Mucosa of gallbladder (tissue), 1 donor: ENCODE measurements at regions not wholly inside any gene's neighbourhood (a gene's known extent, or its start where the extent isn't known, plus 50 kb on each side); places are given as distances from the start of the nearest gene placed in this dataset.
"Not testable (repeated sequence)": the region's sequence is repeated elsewhere in the genome, so short reads cannot be mapped to it uniquely, and the experiment has no call there.

Source experiments
- DNase-seq: peaks from one replicate; pipeline ENCODE4 v3.0.0-alpha.2; 2020; ENCODE audit warnings: low spot score
- donor health status: DM: no; HTN: no; CAD: no.

- DNase-seq: no peak
Observed at GRCh38 chr5:159784993-159785392, 131.3 kb upstream of the ADRA1B start.

DNA sequence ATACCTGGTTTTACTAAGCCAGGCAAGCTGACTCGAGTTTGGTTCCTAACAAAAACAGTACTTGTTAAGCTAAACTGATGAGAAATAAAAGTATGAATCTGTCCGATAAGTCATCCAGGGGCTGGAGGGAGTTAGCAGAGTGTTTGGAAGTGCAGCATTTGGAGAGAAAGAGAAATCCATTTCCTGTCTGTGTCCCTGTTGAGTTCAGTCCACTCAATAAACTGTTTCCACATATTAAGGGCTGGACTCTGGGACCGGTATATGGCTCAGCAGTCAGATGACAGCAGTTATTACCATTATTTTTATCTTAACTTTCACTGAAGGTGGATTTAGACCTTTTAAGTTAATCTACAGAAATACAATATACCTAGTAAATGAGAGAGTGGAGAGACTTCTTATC, 130.6 kb upstream of the ADRA1B start:
- DNase-seq: no peak

GRCh38 chr5:159786201-159786600, 130.1 kb upstream of the ADRA1B start:
- no peak for DNase-seq

GRCh38 chr5:159786901-159787691, 129.2 kb upstream of the ADRA1B start:
- DNase-seq: no peak

DNA sequence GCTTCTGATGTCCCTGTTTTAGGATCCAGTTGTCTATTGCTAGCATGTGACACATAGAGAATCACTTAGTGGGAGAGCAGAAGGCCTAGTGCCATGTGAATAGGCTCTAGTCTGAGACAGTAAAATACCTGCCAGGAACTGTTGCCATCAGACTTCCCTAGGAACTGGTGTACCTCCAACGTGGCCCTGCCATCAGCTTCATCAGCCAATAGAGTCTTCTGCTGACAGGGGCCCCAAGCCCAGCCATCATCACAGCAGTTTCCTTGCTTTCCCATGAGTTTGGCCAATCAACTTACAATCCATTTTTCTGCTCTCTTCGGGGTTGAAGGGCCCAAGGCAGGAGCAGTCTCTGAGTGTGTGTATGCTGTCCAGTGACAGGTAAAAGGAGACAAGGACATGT, 128.4 kb upstream of the ADRA1B start:
- no peak for DNase-seq

DNA sequence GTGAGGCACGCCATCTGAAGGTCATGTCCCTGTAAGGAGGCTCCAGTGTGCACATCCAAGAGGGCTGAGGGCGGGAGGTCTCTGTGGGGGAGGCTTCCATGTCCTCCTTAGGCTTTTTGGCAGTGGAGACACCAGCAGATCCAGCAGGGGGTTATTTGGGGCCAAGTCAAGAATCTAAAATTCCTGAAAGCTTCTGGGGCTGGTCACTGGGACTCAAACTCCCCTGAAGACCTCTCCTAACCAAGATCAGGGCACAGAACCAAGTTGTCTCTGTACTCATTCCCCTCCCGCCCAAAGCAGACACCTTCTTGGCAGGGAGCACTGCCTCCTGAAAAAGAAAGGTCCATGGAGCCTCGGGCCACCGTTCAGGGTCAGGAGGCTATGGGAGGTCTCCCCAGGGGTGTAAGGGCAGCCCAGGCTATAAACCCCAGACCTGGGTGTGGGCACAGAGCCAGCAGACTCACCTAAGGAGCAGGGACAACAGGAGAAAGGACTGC, 127.4 kb upstream of the ADRA1B start:
- DNase-seq: no peak

GRCh38 chr5:159792180-159792579, 124.1 kb upstream of the ADRA1B start:
- no peak for DNase-seq

- no peak for DNase-seq
Observed at GRCh38 chr5:159797261-159797970, 118.9 kb upstream of the ADRA1B start.

- DNase-seq: no peak
Observed at GRCh38 chr5:159799701-159800100, 116.6 kb upstream of the ADRA1B start.

- no peak for DNase-seq
Observed at GRCh38 chr5:159800131-159800840, 116.0 kb upstream of the ADRA1B start.

DNA sequence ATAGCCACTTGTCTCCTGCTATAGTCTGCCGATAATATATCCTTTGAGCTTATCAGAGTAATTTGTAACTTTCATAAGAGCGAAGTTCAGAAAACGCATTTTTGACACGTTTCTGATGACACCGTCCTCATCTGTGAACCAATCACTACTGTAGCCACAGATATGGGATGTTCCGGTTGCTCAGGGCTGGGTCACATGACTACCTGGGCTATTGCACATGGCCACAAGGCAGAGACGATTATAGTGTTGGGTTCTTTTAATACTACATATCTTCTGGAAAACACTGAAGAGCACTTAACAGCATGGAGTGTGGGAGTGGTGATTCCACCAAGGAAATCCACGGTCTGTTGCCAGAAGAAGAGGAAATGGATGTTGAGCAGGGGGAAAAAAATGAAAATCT, 115.0 kb upstream of the ADRA1B start:
- no peak for DNase-seq

- no peak for DNase-seq
Observed at GRCh38 chr5:159802661-159803060, 113.6 kb upstream of the ADRA1B start.

GRCh38 chr5:159804121-159804520, 112.2 kb upstream of the ADRA1B start:
- no peak for DNase-seq

- peak; percentile 21 for DNase-seq
Observed at GRCh38 chr5:159805021-159805420, 111.3 kb upstream of the ADRA1B start.

GRCh38 chr5:159807135-159807534, 109.1 kb upstream of the ADRA1B start:
- not testable (repeated sequence) for DNase-seq

DNA sequence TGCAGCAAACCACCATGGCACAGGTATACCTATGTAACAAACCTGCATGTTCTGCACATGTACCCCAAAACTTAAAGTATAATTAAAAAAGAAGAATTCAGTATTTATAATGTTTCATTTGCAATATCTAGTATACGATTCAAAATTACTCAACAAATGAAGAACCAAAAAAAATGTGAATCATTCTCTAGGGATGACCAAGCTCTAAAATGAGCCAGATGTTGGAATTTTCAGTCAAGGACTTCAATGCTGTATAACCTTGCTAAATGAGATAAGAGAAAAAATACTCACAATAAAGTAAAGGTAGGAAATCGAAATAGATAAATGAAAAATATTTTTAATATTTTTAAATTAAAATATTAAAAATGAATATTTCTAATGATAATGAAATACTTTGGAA, 108.7 kb upstream of the ADRA1B start:
- no peak for DNase-seq

DNA sequence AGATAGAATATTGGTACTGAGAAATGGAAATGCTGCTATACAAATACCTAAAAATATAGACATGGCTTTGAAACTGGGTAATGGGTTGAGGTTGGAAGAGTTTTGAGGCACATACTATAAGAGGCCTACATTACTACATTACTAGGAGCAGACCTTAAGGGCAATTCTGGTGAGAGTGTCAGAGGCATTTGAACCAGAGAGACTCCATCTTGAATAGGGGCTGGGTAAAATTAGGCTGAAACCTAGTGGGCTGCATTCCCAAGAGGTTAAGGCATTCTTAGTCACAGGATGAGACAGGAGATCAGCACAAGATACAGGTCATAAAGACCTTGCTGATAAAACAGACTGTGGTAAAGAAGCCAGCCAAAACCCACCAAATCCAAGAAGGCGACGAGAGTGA, 104.6 kb upstream of the ADRA1B start:
- DNase-seq: no peak

- not testable (repeated sequence) for DNase-seq
Observed at GRCh38 chr5:159812759-159813158, 103.5 kb upstream of the ADRA1B start.

DNA sequence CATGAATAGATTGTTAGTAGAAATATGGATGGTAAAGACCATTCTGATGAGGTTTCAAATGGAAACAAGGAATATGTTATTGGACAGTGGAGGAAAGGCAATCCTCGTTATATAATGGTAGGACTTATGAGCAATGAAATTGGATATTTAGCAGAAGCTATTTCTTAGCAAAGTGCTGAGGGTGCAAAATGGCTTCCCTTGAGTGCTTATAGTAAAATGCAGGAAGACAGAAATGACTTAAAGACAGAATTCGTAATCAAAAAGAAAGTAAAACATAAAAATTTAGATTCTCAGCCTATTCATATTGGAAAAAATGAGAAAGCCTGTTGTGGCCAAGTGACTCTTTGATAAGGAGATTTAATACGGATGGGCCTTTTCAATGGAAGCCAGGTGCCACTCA, 102.1 kb upstream of the ADRA1B start:
- no peak for DNase-seq

GRCh38 chr5:159814805-159815585, 101.3 kb upstream of the ADRA1B start:
- DNase-seq: no peak

- no peak for DNase-seq
Observed at GRCh38 chr5:159817262-159818029, 98.8 kb upstream of the ADRA1B start.
